HG03280 (cell line): ENCODE measurements at regions not wholly inside any gene's neighbourhood (a gene's known extent, or its start where the extent isn't known, plus 50 kb on each side); places are given as distances from the start of the nearest gene placed in this dataset.
"Not testable (repeated sequence)": the region's sequence is repeated elsewhere in the genome, so short reads cannot be mapped to it uniquely, and the experiment has no call there.

ENCODE experiments used
- ATAC-seq: cut with Tn5 transposase; IDR thresholded peaks from one replicate; pipeline ENCODE4 v1.9.1; 2021; ENCODE audit warnings: mild to moderate bottlenecking, moderate library complexity; ENCODE audit not compliant: unreplicated experiment

DNA sequence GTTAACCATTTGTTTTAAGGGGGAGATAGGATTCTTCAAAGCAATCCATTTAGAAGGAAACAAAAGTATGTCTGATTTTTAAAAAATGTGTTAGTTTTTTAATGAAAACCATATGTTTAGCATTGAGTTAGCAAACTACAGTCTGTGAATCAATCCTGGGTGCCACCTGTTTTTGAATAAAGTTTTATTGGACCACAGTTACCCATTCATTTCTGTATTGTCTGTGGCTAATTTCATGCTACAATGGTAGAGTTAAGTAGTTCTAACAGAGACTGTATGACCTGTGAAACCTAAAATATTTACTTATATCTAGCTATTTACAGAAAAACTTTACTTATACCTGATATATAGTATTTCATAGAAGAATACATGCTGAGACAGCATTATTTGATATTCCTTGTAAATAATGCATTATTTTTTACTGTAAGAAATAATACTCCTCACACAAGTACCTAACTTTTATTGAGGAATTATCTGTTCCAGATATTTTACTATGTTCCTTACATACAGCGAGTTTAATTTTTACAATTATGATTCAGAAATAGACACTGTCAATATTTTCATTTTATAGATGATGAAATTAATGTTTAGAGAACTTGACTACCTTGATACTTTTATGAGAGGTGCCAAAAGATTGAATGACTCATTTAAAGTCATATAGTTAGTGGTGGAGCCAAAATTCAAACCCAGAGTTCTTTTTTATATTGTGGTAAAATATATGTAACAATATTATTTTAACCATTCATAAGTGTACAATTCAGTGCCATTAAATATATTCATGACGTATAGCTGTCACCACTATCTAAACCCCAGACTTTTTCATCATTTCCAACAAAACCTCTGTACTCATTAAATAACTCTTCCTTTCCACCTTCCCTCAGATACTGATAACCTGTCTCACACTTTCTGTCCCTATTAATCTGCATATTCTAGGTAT, 122.0 kb downstream of the GLUD2 start:
- no peak for ATAC-seq

DNA sequence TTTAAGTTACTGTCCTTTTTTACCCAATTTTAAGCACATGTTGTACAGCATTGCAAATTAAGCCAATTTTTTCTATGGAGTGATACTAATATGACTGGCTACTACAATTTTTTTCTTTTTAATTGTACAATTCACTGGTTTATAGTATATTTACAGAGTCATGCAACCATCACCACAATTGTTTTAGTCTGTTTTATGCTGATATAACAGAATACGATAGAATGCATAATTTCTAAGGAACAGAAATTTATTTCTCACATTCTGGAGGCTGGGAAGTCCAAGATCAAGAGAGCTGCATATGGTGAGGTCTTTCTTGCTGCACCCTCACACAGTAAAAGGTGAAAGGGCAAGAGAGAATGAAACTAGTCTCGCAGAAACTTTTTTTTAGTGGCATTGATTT, 125.3 kb downstream of the GLUD2 start:
- no peak for ATAC-seq

DNA sequence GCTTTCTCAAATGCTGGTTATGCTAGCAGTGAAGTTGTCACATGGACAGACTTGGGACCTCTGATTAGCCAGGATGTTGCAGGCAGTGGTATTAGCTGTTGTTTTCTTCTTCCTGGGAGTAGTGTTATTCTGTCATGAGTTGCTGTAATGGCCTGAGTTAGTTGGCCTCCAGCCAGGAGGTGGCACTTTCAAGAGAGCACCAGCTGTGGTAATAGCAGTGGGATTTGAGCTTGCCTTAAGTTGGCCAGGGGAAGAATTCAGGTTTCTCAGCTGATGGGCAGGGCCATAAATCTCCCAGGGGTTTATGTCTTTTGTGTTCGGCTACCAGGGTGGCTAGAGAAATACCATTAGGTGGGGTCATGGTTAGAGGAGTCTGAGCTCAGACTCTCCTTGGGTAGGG, 132.6 kb downstream of the GLUD2 start:
- no peak for ATAC-seq

DNA sequence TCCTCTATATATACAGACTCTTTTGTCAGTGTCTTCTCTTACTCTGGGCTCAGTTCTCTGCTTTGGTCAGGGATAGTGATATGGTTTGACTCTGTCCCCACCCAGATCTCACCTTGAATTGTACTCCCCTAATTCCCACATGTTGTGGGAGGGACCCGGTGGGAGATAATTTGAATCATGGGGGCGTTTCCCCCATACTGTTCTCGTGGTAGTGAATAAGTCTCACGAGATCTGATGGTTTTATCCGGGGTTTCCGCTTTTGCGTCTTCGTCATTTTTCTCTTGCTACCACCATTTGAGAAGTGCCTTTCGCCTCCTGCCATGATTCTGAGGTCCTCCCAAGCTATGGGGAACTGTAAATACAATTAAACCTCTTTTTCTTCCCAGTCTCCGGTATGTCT, 144.4 kb downstream of the GLUD2 start:
- ATAC-seq = no peak

DNA sequence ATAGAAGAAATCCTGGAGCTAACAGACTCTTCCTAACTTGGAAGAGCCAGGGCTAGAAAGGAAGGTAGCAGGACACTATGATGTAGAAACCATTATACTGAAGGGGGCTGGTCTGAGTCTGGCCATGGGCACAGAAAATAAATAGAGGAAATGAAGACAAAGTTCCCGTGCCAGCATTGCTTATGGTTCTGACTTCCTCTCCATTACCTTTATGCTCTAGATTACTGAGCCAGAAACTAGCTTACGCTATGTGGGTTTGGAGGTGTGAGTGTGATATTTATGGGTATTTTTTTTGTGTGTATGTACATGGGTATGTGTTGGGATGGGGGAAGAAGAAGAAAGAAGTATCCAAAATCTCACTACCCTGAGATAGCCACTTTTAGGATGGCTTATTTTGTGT, 148.3 kb downstream of the GLUD2 start:
- ATAC-seq = no peak

DNA sequence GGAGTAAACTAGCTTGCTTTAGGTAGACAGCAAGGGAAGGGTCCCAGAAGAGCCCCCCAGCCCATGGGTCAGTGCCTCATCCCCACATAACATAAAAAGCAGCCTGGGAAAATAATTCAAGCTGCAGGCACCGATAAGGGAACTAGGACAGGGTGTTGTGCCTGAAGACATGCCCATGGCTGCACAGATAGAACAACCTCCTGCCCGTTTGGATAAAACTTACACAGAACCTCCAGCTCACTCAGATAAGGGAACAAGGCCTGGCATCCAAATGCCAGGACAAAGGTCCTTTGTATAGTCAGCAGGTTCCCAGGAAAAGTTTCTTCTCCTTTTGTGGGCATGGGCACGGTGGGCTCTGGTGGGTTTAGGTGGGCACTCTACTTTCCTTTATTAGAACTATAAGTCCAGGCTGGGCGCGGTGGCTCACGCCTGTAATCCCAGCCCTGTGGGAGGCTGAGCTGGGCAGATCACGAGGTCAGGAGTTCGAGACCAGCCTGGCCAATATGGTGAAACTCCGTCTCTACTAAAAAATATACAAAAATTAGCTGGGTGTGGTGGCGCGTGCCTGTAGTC, 149.5 kb downstream of the GLUD2 start:
- not testable (repeated sequence) for ATAC-seq

DNA sequence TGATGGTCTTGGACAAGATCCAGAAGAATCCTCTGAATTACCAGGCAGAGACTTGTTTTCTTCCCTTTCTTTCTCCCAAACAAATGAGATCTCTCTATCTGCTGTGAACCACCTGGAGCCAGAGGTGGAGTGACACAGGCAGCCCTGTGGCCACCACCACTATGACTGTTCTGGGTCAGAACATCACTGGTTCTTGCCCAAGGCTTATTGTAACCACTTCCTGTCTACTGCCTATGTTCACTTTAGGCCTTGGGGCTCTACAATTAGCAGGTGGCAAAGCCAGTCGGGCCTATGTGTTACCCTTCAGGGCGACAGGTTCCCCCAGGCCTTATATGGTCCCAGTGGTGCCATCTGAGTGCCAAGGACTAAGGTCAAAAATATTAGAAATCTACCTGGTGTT, 161.2 kb downstream of the GLUD2 start:
- ATAC-seq = no peak

DNA sequence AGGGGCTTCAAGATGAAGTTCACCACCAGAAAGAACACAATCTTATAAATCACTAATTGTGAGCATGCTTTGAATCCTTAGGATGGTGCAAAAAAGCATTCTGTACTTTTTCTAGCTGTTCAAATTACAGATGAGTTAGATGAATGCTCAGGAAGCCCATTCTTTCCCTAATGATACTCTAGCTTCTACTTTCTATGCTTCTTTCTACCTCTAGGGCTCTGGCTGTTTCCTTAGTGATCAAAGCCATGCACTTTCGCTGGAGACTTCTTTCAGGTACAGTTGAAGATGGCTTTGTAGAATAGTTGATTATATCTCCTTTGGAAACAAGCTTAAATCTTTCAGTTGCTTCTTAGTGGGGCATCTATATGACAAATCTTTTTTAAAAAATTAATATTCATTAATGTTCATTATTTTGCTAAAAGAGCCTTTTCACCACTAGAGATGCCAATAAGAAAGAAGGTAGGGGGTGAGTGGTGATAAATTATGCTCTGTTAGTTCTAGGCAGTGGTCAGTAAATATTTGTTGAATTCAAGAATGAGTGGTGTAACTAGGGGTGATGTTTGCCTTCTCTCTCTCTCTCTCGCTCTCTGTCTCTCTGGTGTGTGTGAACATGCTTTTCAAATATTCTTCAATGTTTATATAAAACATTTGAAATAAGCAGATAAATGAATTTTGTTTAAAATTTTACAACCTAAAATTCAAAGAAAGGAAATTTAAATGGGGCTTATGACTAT, 169.4 kb downstream of the GLUD2 start:
- no peak for ATAC-seq

DNA sequence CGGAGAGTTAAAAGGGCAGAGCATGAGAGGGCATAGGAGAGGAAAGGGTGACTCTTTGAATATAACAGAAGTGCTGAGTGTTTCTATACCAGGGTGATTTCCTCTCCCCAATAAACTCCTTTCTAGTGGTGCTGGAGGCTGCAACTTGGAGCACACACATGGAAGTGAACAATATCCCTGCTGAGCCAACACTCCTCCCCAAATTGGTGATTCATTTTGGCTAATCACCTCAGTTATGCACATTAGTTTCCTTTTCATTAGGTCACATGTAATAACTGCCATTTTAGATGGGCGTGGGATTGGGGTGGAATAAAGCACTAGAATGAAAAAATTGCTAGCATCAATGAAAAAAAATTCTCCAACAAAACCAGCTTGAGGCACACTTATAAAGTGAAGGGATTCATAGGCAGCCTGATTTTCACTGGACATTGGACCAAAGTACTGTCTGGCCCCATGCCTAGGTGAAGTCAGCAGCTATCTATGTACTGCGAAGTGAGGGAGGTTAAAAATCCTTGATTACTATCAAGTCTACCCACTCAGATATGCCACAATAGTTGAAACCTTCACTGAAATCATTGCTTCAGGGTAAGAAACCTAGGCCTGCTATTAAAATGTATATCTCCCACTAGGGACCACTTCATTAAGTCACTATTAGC, 174.0 kb downstream of the GLUD2 start:
- ATAC-seq = no peak

DNA sequence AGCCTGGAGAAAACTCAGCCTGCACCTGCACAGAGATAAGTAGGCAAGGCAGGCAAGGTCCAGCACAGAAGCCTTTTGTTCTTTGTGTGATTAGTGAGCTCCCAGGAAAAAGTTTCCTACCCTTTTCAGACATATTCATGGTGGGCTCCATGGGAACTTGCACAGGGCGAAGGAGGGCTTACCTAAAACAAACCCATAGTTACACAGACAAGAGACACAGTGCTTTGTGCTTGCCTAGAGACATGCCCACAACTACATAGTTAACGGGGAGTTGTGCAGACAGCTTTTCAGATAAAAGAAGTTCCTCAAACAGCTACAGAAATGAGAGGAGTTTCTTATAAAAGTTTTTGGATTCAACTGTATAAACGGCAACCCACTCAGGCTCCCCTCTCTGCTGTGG, 180.5 kb downstream of the GLUD2 start:
- no peak for ATAC-seq

DNA sequence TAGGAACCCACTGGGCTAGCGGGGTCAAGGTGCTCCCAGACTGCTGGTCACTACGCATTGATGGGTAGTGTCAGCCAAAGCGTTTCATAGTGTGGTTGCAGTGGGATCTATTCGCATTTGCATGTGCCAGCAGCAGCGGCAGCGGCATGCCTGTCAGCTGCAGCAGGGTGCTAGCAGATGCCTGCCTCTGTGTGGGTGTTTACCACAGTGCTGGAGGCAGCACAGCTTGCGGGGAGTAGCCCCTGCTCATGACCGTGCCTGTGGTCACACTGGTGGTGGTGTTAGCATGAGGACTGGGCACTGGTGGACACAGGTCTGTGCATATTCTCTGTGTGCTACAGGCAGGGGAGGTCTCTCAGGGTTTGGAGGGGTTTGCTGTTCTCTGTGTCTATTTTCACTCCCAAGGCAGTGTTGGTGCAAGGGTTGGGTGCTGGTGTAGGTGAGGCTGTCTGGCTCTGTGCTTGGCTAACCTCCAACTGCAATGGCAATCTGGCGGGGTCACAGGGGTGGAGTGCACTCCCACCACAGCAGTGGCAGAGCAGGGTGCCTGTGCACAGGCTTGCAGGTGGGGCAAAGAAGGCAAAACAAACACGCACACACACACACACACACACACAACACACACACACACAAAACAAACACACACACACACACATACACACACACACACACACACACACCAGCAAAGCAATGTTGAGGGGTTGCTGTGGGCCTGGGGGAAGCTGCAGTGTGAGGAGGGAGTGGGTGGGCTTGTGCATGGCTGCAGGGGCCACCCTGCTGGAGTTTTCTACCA, 184.4 kb downstream of the GLUD2 start:
- no peak for ATAC-seq

DNA sequence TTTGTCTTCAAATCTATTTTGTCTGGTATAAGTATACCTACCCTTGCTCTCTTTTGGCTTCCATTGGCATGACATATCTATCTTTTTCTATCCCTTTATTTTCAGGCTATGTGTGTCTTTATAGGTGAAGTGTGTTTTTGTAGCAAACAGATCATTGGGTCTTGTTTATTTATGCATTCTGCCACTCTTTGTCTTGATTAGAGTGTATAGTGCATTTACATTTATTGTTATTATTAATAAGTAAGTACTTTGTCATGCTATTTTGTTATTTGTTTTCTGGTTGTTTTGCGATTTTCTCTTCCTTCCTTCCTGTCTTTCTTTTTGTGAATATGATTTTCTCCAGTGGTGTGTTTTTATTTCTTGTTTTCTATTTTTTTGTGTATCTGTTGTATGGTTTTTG, 188.6 kb downstream of the GLUD2 start:
- no peak for ATAC-seq

DNA sequence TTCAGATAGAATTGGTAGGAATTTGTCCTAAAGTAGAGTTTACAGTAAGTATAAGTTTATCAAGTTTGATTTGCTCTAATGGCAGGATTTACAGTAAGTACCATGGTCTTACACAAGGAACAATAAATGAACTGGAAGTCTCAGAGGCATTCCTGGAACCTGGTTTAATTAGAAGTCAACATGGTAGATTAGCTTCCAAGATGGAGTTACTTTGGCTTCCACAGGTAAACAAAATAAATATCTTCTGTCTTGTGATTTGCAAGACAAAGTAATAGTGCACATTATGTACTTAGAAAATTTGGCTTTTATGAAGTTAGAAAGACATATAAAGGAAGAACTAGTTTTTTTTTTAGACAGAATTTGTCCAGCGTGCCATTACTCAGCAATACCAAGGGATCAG, 190.7 kb downstream of the GLUD2 start:
- ATAC-seq = no peak

DNA sequence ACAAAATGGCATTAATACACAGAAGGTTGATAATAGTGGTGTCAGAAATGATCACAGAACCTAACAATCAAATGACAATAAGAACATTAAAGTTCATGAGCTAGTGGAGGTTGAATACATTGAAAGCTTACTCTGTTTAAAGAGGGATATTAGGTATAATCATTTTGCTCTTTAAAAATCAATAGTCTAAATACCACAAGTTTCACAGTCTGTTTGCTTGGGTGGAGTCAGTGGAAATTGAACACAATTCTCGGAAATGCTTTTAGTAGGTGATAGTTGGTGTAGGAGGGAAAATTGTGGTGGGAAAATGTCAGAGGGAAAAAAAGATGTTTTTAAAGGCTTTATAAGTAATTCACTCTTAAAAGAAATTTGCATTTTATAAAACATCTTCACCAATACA, 197.1 kb downstream of the GLUD2 start:
- no peak for ATAC-seq

DNA sequence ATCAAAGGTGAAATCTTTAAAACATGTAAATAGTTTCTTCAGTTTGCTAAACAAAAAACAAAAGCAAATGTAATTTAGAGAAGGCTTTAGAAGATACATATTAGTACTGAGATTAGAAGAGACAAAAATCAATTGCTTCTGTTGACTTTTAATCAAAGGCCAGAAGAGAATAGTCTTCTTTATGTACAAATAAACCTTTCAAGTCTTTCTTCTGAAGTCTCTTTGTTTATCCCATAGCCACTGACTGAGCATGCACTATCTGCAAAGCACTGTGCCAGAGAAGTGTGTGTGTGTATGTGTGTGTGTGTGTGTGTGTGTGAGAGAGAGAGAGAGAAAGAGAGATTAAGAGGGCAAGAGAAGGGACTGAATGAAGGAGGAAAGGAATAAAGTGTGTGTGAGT, 198.4 kb downstream of the GLUD2 start:
- ATAC-seq = no peak

DNA sequence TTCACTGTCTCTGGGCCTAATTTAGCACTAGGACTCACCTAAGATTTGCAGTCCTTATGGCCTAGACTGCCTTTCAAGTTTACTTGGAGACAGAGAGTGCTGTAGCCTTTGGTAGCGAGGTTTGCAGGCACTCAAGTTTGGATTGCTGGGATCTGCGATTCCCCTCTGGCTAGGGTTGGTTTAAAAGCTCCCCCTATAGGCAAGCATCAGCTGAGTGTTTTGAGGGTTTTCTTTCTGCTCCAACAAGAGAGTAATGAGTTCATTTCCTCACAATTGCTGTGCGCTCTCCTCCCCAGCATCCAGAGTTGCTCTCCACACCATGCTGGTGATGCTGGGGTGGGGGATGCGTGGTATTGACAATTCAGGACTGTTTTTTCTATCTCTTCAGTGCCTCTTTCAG, 206.9 kb downstream of the GLUD2 start:
- ATAC-seq = no peak

DNA sequence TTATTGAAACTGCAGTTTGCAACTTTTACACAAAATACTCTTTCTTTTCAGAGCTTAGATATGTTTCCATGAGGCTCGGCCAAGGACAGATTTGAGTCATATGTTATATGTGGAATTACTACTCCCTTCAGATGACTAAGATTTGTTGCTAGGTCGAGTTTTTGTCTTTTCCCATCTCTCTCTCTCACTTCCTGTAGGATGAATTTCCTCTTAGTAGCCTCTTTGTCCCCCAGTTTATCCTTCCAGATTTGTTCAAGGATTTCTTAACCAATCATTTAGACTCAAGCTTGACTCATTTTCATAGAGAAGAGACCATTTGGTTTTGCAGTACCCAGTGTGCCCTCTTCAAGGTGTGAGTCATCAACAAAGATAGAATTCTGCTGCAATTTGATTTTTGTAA, 209.2 kb downstream of the GLUD2 start:
- no peak for ATAC-seq

DNA sequence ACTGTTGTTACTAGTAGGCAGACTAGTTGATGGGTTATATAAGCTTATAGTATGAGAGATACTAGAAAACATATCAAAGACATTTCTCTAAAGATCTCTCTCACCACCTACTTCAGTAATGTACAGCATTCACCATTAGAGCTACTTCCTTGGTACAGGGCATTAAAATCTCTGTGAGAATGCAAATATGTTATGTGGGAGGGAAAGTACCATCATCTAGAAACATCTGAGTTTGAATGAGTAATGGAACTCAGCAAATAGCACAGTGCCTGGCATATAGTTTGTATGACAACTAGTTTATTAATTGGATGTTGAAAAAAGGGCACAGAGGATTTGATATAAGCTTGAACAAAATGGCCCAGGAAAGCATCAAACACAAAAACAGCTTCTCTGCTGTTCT, 211.1 kb downstream of the GLUD2 start:
- no peak for ATAC-seq

DNA sequence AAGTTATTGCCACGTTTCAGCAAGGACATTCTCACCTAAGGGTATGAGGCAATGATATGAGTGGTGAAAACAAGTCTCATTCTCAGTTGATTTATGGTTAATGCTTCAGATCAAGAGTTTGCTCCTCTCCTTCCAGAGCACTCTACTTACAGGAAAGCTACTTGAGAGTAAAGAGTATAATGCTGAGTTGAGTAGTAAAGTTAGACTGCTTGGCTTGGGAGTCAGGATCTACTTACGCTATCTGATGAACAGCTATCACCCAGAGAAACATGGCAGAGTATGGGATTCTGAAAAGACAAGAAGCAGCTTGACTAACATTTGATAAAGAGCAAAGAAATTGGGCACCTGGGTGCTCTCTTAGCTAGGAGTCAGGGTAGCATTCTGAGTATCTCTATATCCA, 211.8 kb downstream of the GLUD2 start:
- no peak for ATAC-seq

DNA sequence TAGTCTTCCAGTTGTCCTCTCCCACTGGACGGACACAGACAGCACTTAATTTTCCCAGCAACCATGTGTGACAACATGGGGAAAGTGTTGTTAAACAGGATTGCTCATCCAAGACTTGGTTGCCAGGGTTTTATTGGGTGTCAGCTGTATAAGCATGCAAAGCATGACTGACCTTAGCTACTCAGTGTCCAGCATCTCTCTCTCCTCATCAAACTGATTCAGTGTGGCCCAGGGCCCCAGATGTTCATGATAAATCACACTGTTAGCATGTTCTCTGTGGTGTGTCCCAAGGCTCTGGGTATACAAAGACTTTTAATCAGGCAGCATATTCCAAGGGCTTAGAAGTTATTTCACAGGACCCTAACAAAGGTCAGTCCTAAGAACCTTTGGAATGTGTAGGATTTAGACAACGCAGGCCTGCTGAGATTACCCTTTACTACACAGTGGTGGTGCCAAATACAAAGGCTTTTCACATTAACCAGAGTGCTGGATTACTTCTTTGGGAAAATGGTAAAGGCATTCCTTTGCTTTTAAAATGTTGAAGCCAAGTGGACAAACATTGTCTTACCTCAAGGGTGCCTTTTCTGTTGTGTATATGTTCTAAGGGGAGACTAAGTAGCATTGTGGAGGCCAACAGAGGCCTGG, 213.3 kb downstream of the GLUD2 start:
- no peak for ATAC-seq
